ENCODE measurements at regions not wholly inside any gene's neighbourhood (a gene's known extent, or its start where the extent isn't known, plus 50 kb on each side); places are given as distances from the start of the nearest gene placed in this dataset.
"Not testable (repeated sequence)": the region's sequence is repeated elsewhere in the genome, so short reads cannot be mapped to it uniquely, and the experiment has no call there.

DNA sequence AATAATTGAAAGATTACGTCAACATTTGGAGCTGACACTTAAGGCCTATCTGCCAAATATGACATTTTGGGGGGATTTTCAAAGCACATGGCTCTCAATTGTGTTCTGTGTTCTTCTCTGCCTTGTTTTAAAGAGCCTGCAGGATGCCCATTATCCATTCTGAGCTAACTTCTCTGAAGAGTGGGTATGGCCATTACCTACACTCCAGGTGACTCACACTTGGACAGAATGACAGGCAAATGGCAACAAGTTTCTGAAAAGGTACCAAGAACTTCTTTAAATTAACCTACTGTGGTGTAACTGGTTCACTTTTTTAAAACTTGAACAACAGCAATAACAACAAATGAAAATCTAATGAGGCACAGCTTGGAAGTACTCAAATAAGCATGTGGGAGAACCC lies 834.9 kb upstream of the SLC39A10 start:
- TF ChIP-seq, protein P1, sequence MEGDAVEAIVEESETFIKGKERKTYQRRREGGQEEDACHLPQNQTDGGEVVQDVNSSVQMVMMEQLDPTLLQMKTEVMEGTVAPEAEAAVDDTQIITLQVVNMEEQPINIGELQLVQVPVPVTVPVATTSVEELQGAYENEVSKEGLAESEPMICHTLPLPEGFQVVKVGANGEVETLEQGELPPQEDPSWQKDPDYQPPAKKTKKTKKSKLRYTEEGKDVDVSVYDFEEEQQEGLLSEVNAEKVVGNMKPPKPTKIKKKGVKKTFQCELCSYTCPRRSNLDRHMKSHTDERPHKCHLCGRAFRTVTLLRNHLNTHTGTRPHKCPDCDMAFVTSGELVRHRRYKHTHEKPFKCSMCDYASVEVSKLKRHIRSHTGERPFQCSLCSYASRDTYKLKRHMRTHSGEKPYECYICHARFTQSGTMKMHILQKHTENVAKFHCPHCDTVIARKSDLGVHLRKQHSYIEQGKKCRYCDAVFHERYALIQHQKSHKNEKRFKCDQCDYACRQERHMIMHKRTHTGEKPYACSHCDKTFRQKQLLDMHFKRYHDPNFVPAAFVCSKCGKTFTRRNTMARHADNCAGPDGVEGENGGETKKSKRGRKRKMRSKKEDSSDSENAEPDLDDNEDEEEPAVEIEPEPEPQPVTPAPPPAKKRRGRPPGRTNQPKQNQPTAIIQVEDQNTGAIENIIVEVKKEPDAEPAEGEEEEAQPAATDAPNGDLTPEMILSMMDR (IDR thresholded peaks at IDR 0.05): no peak
- no peak for DNase-seq (ENCODE audit: low spot score)
- H3K4me3 ChIP-seq: no peak overlapping the region
- no peak overlapping the region for H3K27ac ChIP-seq

DNA sequence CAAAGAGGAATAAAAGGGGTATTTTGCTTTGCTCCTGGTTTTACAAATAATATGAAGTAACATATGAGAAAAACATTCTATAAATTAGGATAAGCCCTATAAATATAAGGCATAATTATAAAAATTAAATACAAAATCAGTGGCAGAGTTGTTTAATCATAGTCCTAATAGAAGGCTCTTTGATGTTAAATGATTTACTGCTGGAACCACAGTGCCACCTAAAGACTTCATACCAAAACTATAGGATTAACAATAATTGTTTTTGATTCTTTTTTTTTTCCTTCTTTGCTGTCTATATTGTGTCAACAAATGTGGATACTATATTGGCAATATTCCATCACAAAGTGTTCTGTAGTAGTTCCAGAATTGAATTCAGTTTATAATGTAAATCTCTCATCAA lies 837.7 kb upstream of the SLC39A10 start:
- TF ChIP-seq, protein P1 (IDR thresholded peaks at IDR 0.05): no peak
- DNase-seq (ENCODE audit: low spot score): no peak
- H3K4me3 ChIP-seq: no peak overlapping the region
- H3K27ac ChIP-seq: no peak overlapping the region

GRCh38 chr2:194815475-194815874 lies 841.6 kb upstream of the SLC39A10 start:
- no peak for DNase-seq (ENCODE audit: low spot score)
- H3K27ac ChIP-seq: no peak overlapping the region
- TF ChIP-seq, protein P1 (IDR thresholded peaks at IDR 0.05): no peak
- H3K4me3 ChIP-seq: no peak overlapping the region

DNA sequence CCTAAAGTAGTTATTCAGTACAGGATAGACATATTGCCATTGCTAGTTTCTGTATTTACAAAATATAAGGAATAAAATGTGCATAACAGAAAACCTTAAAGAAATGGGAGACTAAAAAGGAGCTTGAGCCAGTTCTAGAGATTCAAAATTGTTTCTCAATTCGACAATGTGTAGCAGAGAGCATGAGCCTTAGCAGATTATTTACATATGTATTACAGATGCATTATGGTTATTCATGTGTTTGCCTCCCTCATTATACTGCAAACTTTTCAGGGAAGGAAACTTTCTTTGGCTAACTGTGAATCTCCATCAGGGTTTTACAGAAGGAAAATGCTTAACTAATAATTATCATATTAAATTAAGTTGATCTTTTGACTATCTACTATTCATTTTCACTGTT lies 854.4 kb upstream of the SLC39A10 start:
- no peak for DNase-seq (ENCODE audit: low spot score)
- TF ChIP-seq, protein P1 (IDR thresholded peaks at IDR 0.05): no peak
- no peak overlapping the region for H3K27ac ChIP-seq
- no peak overlapping the region for H3K4me3 ChIP-seq

DNA sequence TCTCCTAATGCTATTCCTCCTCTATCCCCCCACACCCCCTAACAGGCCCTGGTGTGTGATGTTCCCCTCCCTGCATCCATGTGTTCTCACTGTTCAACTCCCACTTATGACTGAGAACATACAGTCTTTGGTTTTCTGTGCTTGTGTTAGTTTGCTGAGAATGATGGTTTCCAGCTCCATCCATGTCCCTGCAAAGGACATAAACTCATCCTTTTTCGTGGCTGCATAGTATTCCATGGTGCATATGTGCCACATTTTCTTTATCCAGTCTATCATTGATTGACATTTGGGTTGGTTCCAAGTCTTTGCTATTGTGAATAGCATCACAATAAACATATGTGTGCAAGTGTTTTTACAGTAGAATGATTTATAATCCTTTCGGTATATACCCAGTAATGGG lies 870.0 kb upstream of the SLC39A10 start:
- H3K27ac ChIP-seq; H3K4me3 ChIP-seq; DNase-seq (ENCODE audit: low spot score): not testable (repeated sequence)

- not testable (repeated sequence) for H3K4me3 ChIP-seq; DNase-seq (ENCODE audit: low spot score); H3K27ac ChIP-seq
These were observed 885.6 kb upstream of the SLC39A10 start for GRCh38 chr2:194771394-194771793.

DNA sequence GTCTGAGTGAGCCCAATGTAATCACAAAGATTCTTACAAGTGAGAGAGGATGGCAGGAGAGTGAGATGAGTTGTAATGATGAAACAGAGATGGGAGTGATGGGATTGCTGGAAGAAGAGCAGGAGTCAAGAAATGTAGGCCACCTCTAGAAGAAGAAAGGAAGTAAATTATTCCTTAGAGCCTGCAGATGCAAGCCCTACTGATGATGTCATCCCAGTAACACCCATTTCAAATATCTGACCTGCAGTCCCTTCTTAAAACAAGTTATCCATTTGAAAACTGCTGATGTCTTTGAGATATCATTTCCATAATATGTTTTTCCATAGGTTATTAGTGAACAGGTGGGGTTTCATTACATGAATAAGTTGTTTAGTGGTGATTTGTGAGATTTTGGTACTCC lies 888.0 kb upstream of the SLC39A10 start:
- no peak for DNase-seq (ENCODE audit: low spot score)
- Histone ChIP-seq H3K27ac (no peak overlapping the region), H3K4me3 (no peak overlapping the region)
- TF ChIP-seq, protein P1 (IDR thresholded peaks at IDR 0.05): no peak

DNA sequence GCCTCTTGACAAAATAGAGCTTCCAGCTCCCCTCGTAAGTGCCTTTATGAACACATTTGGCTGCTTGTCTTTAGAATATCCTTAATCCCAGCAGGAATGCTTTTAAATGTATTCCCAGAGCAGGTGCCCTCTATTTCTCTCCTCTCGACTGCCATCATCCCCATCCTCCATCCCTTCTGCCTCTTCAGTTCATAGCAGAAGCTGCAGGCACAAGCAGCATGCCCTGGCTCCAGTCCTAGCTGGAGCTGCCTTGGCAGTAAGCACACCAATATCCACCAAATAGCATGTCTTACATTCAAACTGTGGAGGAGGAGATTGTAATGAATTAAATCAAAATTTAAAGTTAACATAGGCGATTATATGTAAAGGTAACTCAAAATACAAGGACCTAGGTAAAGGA lies 891.3 kb upstream of the SLC39A10 start:
- TF ChIP-seq, protein P1 (IDR thresholded peaks at IDR 0.05): no peak
- no peak overlapping the region for H3K4me3 ChIP-seq
- no peak overlapping the region for H3K27ac ChIP-seq
- no peak for DNase-seq (ENCODE audit: low spot score)
